A549 (cell line): ENCODE measurements at regions not wholly inside any gene's neighbourhood (a gene's known extent, or its start where the extent isn't known, plus 50 kb on each side); places are given as distances from the start of the nearest gene placed in this dataset.

ENCODE experiments used
- ATAC-seq, 2 experiments: fragments of 200-7000 bp in 1 of 2; fragments of >200 bp in 1 of 2; cut with Nextera tagmentation in 1 of 2; cut with Tn5 transposase in 1 of 2; 3 replicates each; pipeline versions ENCODE4 v1.8.0 to v1.9.1; 2018 to 2020; ENCODE audit warnings: mild to moderate bottlenecking in 1 of 2, moderate library complexity in 1 of 2
- CTCF ChIA-PET: fragments of 300-600 bp; sonication (Branson Sonifier 250); formaldehyde crosslinking; extraction: SDS; loops from one replicate; lab custom pipeline; 2021; ENCODE audit warnings: antibody characterized with exemption, inconsistent platforms; lab: Yijun Ruan, JAX
- POLR2A ChIA-PET: fragments of 350-600 bp; formaldehyde crosslinking; extraction: SDS; loops from one replicate; lab custom pipeline; 2021; ENCODE audit warnings: antibody characterized with exemption, inconsistent platforms; lab: Yijun Ruan, JAX
- DNase-seq, 2 experiments: peaks; one replicate each; pipeline versions ENCODE4 v3.0.0 to v3.0.0-alpha.2; 2011 to 2016; ENCODE audit warnings: low read depth in 1 of 2, low spot score in 1 of 2
- FAIRE-seq: peaks from 2 replicates; lab custom pipeline; 2011; peaks lifted over from hg19 to GRCh38; lab: Jason Lieb, UNC
- H3K27ac ChIP-seq, 2 experiments: fragments of >200 bp; sonication (Bioruptor Twin); formaldehyde crosslinking; 3 replicates each; pipeline ENCODE4 v1.5.1; 2016 to 2017
- H3K4me1 ChIP-seq: fragments of >200 bp; sonication (Bioruptor Twin); formaldehyde crosslinking; 3 replicates; pipeline ENCODE4 v1.6.1; 2016
- H3K4me2 ChIP-seq: fragments of >200 bp; sonication (Bioruptor Twin); formaldehyde crosslinking; 3 replicates; pipeline ENCODE4 v1.6.1; 2016
- H3K4me3 ChIP-seq: fragments of >200 bp; sonication (Bioruptor Twin); formaldehyde crosslinking; 3 replicates; pipeline ENCODE4 v1.5.1; 2016
- H3K9me3 ChIP-seq: fragments of >200 bp; sonication (Bioruptor Twin); formaldehyde crosslinking; 3 replicates; pipeline ENCODE4 v1.6.1; 2016
- CBX8 ChIP-seq: fragments of 200-600 bp; sonication (generic); IDR thresholded peaks from 2 replicates; pipeline ENCODE4 v1.6.1; 2016
- CEBPB ChIP-seq, 2 experiments: fragments of >200 bp in 1 of 2; sonication (Bioruptor Twin) in 1 of 2; formaldehyde crosslinking in 1 of 2; IDR thresholded peaks; 2 replicates each; pipeline ENCODE4 v1.6.1; 2012 to 2016
- CHD4 ChIP-seq: fragments of 200-600 bp; sonication (generic); IDR thresholded peaks from 2 replicates; pipeline ENCODE4 v1.6.1; 2016; ENCODE audit warnings: antibody characterized with exemption, mild to moderate bottlenecking, borderline replicate concordance
- EHMT2 ChIP-seq: fragments of 200-600 bp; sonication (generic); IDR thresholded peaks from 2 replicates; pipeline ENCODE4 v1.6.1; 2016; ENCODE audit warnings: antibody characterized with exemption, low read depth, mild to moderate bottlenecking, moderate library complexity
- ESRRA ChIP-seq: fragments of 150-350 bp; IDR thresholded peaks from 2 replicates; pipeline ENCODE4 v1.6.1; 2014; ENCODE audit warnings: mild to moderate bottlenecking, low read length, borderline replicate concordance
- FOSL2 ChIP-seq, 2 experiments: fragments of 450-650 bp in 1 of 2; fragments of >200 bp in 1 of 2; sonication (Bioruptor Twin) in 1 of 2; formaldehyde crosslinking; IDR thresholded peaks; 2 replicates each; pipeline versions ENCODE4 v1.5.0 to v1.6.1; 2016 to 2020; ENCODE audit warnings: mild to moderate bottlenecking in 1 of 2, moderate library complexity in 1 of 2
- GATA3 ChIP-seq: IDR thresholded peaks from 2 replicates; pipeline ENCODE4 v1.6.1; 2012; ENCODE audit warnings: borderline replicate concordance
- HDAC2 ChIP-seq: fragments of 200-600 bp; sonication (generic); IDR thresholded peaks from 2 replicates; pipeline ENCODE4 v1.6.1; 2016
- HEYL ChIP-seq: fragments of 250-450 bp; sonication (Bioruptor Pico); IDR thresholded peaks from 2 replicates; pipeline ENCODE4 v1.8.0; 2021; ENCODE audit warnings: mild to moderate bottlenecking, moderate library complexity
- HOXA7 ChIP-seq: fragments of 250-450 bp; sonication (Bioruptor Pico); IDR thresholded peaks from 2 replicates; pipeline ENCODE4 v1.5.0; 2020; ENCODE audit warnings: mild to moderate bottlenecking, moderate library complexity
- HOXB5 ChIP-seq: fragments of 250-450 bp; sonication (Bioruptor Pico); IDR thresholded peaks from 2 replicates; pipeline ENCODE4 v1.5.0; 2020; ENCODE audit warnings: mild to moderate bottlenecking, moderate library complexity
- JUN ChIP-seq, 2 experiments: fragments of >200 bp; sonication (Bioruptor Twin); formaldehyde crosslinking; IDR thresholded peaks; 2 replicates in 1 of 2; 3 replicates in 1 of 2; pipeline ENCODE4 v1.6.1; 2016 to 2017
- JUNB ChIP-seq: fragments of >200 bp; sonication (Bioruptor Twin); formaldehyde crosslinking; IDR thresholded peaks from 2 replicates; pipeline ENCODE4 v1.6.1; 2016
- NFE2L2 ChIP-seq: fragments of 150-350 bp; conservative IDR thresholded peaks from 2 replicates; pipeline ENCODE4 v1.6.1; 2014; ENCODE audit warnings: low read length
- PHF8 ChIP-seq: fragments of 200-600 bp; sonication (generic); IDR thresholded peaks from 2 replicates; pipeline ENCODE4 v1.6.1; 2016; ENCODE audit warnings: low read depth, mild to moderate bottlenecking, antibody characterized with exemption, moderate library complexity, borderline replicate concordance
- POLR2AphosphoS2 ChIP-seq: conservative IDR thresholded peaks from 2 replicates; pipeline ENCODE4 v1.6.1; 2012; ENCODE audit warnings: low read length, improper control_type of control experiment, inconsistent platforms
- RARB ChIP-seq: fragments of 250-450 bp; sonication (Bioruptor Pico); IDR thresholded peaks from 2 replicates; pipeline ENCODE4 v1.8.0; 2021; ENCODE audit warnings: mild to moderate bottlenecking, moderate library complexity
- RNF2 ChIP-seq: fragments of 200-600 bp; sonication (generic); IDR thresholded peaks from 2 replicates; pipeline ENCODE4 v1.6.1; 2016; ENCODE audit warnings: low read depth, mild to moderate bottlenecking, antibody characterized with exemption, moderate library complexity, borderline replicate concordance
- SREBF2 ChIP-seq: fragments of 450-650 bp; IDR thresholded peaks from 2 replicates; pipeline ENCODE4 v1.6.1; 2014; ENCODE audit warnings: mild to moderate bottlenecking, moderate library complexity
- TP53 ChIP-seq: fragments of 250-450 bp; sonication (Bioruptor Pico); IDR thresholded peaks from 2 replicates; pipeline ENCODE4 v1.5.0; 2021; ENCODE audit warnings: mild to moderate bottlenecking, moderate library complexity
- ZFP36 ChIP-seq: fragments of 450-650 bp; IDR thresholded peaks from 2 replicates; pipeline ENCODE4 v1.6.1; 2014; ENCODE audit warnings: borderline replicate concordance; ENCODE audit not compliant: partially characterized antibody
- WGBS: methylation state at CpG from one replicate; pipeline ENCODE4 v1.1.6; 2017; ENCODE audit errors: missing lambda C conversion rate; 5-methylcytosine and 5-hydroxymethylcytosine counted together
- TF ChIP-seq, protein P1 (sequence below): fragments of >200 bp; sonication (Bioruptor Twin); formaldehyde crosslinking; IDR thresholded peaks from 3 replicates; pipeline ENCODE4 v1.5.1; 2016
- TF ChIP-seq, protein P2 (sequence below): fragments of 150-350 bp; IDR thresholded peaks from 2 replicates; pipeline ENCODE4 v1.6.1; 2014; ENCODE audit warnings: low read depth, mild to moderate bottlenecking, low read length
- TF ChIP-seq, protein P3 (sequence below): IDR thresholded peaks from 2 replicates; pipeline ENCODE4 v1.6.1; 2012
- TF ChIP-seq, protein P4 (sequence below): fragments of 250-450 bp; sonication (Bioruptor Pico); IDR thresholded peaks from 2 replicates; pipeline ENCODE4 v1.5.0; 2021; ENCODE audit warnings: mild to moderate bottlenecking, moderate library complexity, borderline replicate concordance
- TF ChIP-seq, protein P5 (sequence below): fragments of >200 bp; sonication (Bioruptor Twin); formaldehyde crosslinking; IDR thresholded peaks from 2 replicates; pipeline ENCODE4 v1.6.1; 2016
- TF ChIP-seq, protein P6 (sequence below): IDR thresholded peaks from 2 replicates; pipeline ENCODE4 v1.6.1; 2012; ENCODE audit warnings: low read depth, borderline replicate concordance

DNA sequence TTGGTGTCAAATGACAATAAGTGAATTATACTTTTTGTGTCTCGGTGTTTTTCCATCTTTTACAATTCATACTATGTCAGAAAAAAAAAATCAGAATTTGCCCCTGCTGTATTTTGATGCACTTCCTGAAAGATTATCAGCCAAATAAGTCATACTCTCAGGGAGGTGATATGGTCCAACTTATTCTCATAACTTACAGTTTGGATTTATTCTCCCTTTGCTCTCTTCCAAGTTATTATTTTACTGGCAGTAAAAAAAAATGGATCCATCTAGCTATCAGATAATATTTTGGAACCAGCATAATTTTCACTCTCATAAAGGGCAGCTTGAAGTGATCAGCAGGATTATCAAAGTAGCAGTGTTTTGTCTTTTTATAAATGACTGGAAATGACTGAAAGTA is 337.1 kb downstream of the BMPER start:
- WGBS: 83% methylated on average over 1 of the region's 1 CpG

DNA sequence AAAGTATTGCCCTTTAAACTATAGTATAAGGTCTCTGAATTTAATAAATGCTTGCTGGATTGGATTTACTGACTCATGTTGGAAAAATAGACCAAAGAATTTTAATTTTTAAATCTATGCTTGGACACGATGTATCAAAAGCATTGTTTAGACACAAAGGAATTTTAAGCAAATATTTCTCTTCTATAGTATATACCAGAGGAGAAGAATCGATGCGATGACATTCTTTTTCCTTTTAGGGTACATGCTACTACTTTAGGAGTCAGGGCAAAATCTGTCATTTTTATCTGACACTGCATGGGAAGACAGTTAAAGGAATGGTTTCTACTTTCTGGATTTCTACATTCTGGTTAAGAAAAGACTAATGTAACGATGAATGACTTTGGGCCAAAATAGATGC is 339.9 kb downstream of the BMPER start:
- no peaks in the 10 kb centered on the region for H3K9me3 ChIP-seq
- no peak for DNase-seq
- no peak overlapping the region for H3K4me3 ChIP-seq
- ATAC-seq: no peak
- ChIA-PET CTCF (no interaction called here), POLR2A (no interaction called here)
- no peak overlapping the region for H3K4me2 ChIP-seq
- no peaks in the 10 kb centered on the region for H3K4me1 ChIP-seq
- no peak for FAIRE-seq
- WGBS: 91% methylated on average over 4 of the region's 4 CpGs
- no peak overlapping the region for H3K27ac ChIP-seq
- TF ChIP-seq CHD4 (no peak), HOXA7 (CRISPR knock-in tag) (no peak), GATA3 (no peak), RNF2 (no peak), NFE2L2 (no peak), RARB (CRISPR knock-in tag) (no peak), JUNB (no peak), CBX8 (no peak), ZFP36 (no peak)
- TF ChIP-seq, protein P1, sequence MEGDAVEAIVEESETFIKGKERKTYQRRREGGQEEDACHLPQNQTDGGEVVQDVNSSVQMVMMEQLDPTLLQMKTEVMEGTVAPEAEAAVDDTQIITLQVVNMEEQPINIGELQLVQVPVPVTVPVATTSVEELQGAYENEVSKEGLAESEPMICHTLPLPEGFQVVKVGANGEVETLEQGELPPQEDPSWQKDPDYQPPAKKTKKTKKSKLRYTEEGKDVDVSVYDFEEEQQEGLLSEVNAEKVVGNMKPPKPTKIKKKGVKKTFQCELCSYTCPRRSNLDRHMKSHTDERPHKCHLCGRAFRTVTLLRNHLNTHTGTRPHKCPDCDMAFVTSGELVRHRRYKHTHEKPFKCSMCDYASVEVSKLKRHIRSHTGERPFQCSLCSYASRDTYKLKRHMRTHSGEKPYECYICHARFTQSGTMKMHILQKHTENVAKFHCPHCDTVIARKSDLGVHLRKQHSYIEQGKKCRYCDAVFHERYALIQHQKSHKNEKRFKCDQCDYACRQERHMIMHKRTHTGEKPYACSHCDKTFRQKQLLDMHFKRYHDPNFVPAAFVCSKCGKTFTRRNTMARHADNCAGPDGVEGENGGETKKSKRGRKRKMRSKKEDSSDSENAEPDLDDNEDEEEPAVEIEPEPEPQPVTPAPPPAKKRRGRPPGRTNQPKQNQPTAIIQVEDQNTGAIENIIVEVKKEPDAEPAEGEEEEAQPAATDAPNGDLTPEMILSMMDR: no peak
- TF ChIP-seq, protein P2, sequence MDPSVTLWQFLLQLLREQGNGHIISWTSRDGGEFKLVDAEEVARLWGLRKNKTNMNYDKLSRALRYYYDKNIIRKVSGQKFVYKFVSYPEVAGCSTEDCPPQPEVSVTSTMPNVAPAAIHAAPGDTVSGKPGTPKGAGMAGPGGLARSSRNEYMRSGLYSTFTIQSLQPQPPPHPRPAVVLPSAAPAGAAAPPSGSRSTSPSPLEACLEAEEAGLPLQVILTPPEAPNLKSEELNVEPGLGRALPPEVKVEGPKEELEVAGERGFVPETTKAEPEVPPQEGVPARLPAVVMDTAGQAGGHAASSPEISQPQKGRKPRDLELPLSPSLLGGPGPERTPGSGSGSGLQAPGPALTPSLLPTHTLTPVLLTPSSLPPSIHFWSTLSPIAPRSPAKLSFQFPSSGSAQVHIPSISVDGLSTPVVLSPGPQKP: no peak
- TF ChIP-seq, protein P3, sequence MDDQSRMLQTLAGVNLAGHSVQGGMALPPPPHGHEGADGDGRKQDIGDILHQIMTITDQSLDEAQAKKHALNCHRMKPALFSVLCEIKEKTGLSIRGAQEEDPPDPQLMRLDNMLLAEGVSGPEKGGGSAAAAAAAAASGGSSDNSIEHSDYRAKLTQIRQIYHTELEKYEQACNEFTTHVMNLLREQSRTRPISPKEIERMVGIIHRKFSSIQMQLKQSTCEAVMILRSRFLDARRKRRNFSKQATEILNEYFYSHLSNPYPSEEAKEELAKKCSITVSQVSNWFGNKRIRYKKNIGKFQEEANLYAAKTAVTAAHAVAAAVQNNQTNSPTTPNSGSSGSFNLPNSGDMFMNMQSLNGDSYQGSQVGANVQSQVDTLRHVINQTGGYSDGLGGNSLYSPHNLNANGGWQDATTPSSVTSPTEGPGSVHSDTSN: no peak

More for the DNA sequence above, 337.1 kb downstream of the BMPER start:
- Histone ChIP-seq H3K9me3 (no peaks in the 10 kb centered on the region), H3K4me2 (no peak overlapping the region), H3K4me1 (no peaks in the 10 kb centered on the region), H3K4me3 (no peak overlapping the region), H3K27ac (no peak overlapping the region)
- ChIA-PET POLR2A (interaction anchor here (1.0 kb wide), 1 partner anchor 56 kb away, joined by 3 read pairs; no protein-coding TSS in a partner anchor), CTCF (interaction anchor here (0.7 kb wide), 1 partner anchor 435 kb away, joined by 3 read pairs; no protein-coding TSS in a partner anchor)
- DNase-seq: no peak
- ATAC-seq: no peak
- TF ChIP-seq CEBPB (IDR thresholded peaks at IDR 0.05) (no peak), TP53 (CRISPR knock-in tag) (no peak), HDAC2 (no peak), RNF2 (no peak), CHD4 (no peak), HOXB5 (CRISPR knock-in tag) (no peak), EHMT2 (no peak), SREBF2 (no peak), POLR2AphosphoS2 (no peak), HEYL (CRISPR knock-in tag) (no peak), ESRRA (no peak), JUN (IDR thresholded peaks at IDR 0.05) (no peak), PHF8 (no peak), FOSL2 (IDR thresholded peaks at IDR 0.05) (no peak), FOSL2 (CRISPR knock-in tag; IDR thresholded peaks at IDR 0.05) (no peak)
- TF ChIP-seq, protein P4, sequence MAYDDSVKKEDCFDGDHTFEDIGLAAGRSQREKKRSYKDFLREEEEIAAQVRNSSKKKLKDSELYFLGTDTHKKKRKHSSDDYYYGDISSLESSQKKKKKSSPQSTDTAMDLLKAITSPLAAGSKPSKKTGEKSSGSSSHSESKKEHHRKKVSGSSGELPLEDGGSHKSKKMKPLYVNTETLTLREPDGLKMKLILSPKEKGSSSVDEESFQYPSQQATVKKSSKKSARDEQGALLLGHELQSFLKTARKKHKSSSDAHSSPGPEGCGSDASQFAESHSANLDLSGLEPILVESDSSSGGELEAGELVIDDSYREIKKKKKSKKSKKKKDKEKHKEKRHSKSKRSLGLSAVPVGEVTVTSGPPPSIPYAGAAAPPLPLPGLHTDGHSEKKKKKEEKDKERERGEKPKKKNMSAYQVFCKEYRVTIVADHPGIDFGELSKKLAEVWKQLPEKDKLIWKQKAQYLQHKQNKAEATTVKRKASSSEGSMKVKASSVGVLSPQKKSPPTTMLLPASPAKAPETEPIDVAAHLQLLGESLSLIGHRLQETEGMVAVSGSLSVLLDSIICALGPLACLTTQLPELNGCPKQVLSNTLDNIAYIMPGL: no peak
- TF ChIP-seq, protein P1: no peak
- TF ChIP-seq, protein P5, sequence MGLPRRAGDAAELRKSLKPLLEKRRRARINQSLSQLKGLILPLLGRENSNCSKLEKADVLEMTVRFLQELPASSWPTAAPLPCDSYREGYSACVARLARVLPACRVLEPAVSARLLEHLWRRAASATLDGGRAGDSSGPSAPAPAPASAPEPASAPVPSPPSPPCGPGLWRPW: no peak
- TF ChIP-seq, protein P6, sequence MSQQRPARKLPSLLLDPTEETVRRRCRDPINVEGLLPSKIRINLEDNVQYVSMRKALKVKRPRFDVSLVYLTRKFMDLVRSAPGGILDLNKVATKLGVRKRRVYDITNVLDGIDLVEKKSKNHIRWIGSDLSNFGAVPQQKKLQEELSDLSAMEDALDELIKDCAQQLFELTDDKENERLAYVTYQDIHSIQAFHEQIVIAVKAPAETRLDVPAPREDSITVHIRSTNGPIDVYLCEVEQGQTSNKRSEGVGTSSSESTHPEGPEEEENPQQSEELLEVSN: no peak
- FAIRE-seq: no peak
